Right lobe of liver (tissue), 6 donors: ENCODE measurements at regions not wholly inside any gene's neighbourhood (a gene's known extent, or its start where the extent isn't known, plus 50 kb on each side); places are given as distances from the start of the nearest gene placed in this dataset.

Experiments
- ATAC-seq, 4 donors: fragments of 200-7000 bp; cut with Tn5 transposase; one replicate each; pipeline ENCODE4 v1.9.1; 2020; ENCODE audit warnings: mild to moderate bottlenecking in 4 of 4, moderate library complexity in 4 of 4
- DNase-seq, 3 donors: peaks; one replicate each; pipeline ENCODE4 v3.0.0-alpha.2; 2020
- H3K27ac ChIP-seq, 3 donors: fragments of 200-600 bp; one replicate each; pipeline ENCODE4 v1.8.0; 2022
- H3K27me3 ChIP-seq, 2 donors: fragments of 200-600 bp; one replicate each; pipeline ENCODE4 v1.8.0; 2022
- H3K36me3 ChIP-seq, 4 donors: fragments of 200-600 bp; sonication (generic) in 1 of 4; one replicate each; pipeline versions ENCODE4 v1.5.1 to v1.8.0; 2017 to 2022; ENCODE audit warnings: control low read depth in 1 of 4
- H3K4me1 ChIP-seq, 4 donors: fragments of 200-600 bp; sonication (generic) in 1 of 4; one replicate each; pipeline versions ENCODE4 v1.5.1 to v1.8.0; 2017 to 2022; ENCODE audit warnings: control low read depth in 1 of 4
- H3K4me3 ChIP-seq, 3 donors: fragments of 200-600 bp; one replicate each; pipeline ENCODE4 v1.8.0; 2022
- H3K9me3 ChIP-seq, 4 donors: fragments of 200-600 bp; sonication (generic) in 1 of 4; one replicate each; pipeline versions ENCODE4 v1.5.1 to v1.8.0; 2017 to 2022; ENCODE audit warnings: control low read depth in 1 of 4
- POLR2A ChIP-seq: fragments of 450-650 bp; IDR thresholded peaks from one replicate; pipeline ENCODE4 v1.6.1; 2017; ENCODE audit warnings: antibody characterized with exemption, mild to moderate bottlenecking
- WGBS: methylation state at CpG from one replicate; pipeline ENCODE4 v1.1.6; 2018; ENCODE audit warnings: low coverage, low lambda C conversion rate; ENCODE audit not compliant: insufficient coverage; ENCODE audit errors: missing lambda C conversion rate; 5-methylcytosine and 5-hydroxymethylcytosine counted together
- intact Hi-C, 2 donors: fragments of 100-400 bp; cut with DNase I; formaldehyde crosslinking; loops; one replicate each; pipeline versions ENCODE4 v1.11.2 to v1.14.1; 2022
- TF ChIP-seq, protein P1 (sequence below), 4 donors: fragments of 200-600 bp in 3 of 4; fragments of 450-650 bp in 1 of 4; IDR thresholded peaks; one replicate each; pipeline versions ENCODE4 v1.5.1 to v1.8.0; 2016 to 2022; ENCODE audit warnings: antibody characterized with exemption in 4 of 4, mild to moderate bottlenecking in 2 of 4
- donor health status: DM: no; HTN: yes; CAD: no.
- donor health status: DM: no; HTN: no; CAD: no.
- donor health status: DM: no; HTN: no; CAD: no.
- donor health status: DM: no; HTN: yes; CAD: no.
- donor health status: DM: no; HTN: yes; CAD: no.

DNA sequence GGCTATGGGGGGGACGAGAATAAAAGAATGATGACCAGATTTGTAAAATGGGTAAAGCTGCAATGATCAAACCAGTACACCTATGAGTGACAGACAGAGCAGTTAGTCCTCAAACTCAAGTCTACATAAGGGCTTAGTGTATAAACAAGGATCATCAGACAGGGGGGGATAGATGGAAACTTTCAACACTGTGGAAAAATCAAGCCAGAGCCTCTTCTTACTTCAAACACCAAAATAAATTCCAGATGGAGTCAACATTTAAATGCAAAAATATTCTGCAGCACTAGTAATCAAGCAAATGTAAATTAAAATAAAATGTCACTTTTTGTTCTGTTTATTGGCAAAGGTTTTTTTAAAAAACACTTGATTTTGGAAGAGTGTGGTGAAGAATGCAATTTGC lies 205.9 kb upstream of the RGMA start:
- intact Hi-C loops, result no loop called here
- WGBS, result 21% methylated on average over 1 of the region's 1 CpG
- no peaks in the 10 kb centered on the region for H3K36me3 ChIP-seq
- no peaks in the 10 kb centered on the region for H3K9me3 ChIP-seq
- H3K4me3 ChIP-seq, result no peak overlapping the region
- H3K4me1 ChIP-seq, result no peaks in the 10 kb centered on the region
- no peak for TF ChIP-seq POLR2A
- TF ChIP-seq, protein P1, sequence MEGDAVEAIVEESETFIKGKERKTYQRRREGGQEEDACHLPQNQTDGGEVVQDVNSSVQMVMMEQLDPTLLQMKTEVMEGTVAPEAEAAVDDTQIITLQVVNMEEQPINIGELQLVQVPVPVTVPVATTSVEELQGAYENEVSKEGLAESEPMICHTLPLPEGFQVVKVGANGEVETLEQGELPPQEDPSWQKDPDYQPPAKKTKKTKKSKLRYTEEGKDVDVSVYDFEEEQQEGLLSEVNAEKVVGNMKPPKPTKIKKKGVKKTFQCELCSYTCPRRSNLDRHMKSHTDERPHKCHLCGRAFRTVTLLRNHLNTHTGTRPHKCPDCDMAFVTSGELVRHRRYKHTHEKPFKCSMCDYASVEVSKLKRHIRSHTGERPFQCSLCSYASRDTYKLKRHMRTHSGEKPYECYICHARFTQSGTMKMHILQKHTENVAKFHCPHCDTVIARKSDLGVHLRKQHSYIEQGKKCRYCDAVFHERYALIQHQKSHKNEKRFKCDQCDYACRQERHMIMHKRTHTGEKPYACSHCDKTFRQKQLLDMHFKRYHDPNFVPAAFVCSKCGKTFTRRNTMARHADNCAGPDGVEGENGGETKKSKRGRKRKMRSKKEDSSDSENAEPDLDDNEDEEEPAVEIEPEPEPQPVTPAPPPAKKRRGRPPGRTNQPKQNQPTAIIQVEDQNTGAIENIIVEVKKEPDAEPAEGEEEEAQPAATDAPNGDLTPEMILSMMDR (IDR thresholded peaks at IDR 0.05), result no peak
- no peaks in the 10 kb centered on the region for H3K27me3 ChIP-seq
- ATAC-seq, result no peak
- no peak overlapping the region for H3K27ac ChIP-seq
- DNase-seq, result no peak

DNA sequence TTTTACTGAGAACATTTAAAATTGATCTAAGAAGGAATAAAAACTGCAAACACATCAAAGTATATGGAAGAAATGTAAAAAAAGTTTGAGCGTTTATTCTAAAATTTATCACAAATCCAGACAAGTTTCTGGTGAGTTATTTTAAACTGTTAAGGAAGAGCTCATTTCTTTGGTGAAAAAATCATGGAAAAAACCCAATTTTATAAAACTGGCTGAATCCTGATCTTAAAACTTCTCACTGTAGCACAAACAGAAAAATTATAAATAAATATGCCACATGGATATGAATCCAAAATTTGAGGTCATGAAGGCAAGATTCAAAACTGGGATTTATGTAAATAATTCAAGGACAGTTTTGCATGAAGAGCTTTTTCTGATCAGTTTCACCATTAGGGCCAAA lies 205.1 kb upstream of the RGMA start:
- H3K9me3 ChIP-seq, result no peaks in the 10 kb centered on the region
- ATAC-seq (no peak), DNase-seq (no peak)
- H3K36me3 ChIP-seq, result no peaks in the 10 kb centered on the region
- H3K4me1 ChIP-seq, result no peaks in the 10 kb centered on the region
- WGBS, result 59% methylated on average over 1 of the region's 1 CpG
- H3K27me3 ChIP-seq, result no peaks in the 10 kb centered on the region
- no peak for TF ChIP-seq POLR2A
- TF ChIP-seq, protein P1 (IDR thresholded peaks at IDR 0.05), result no peak
- intact Hi-C loops, result no loop called here
- no peak overlapping the region for H3K4me3 ChIP-seq
- H3K27ac ChIP-seq, result no peak overlapping the region

DNA sequence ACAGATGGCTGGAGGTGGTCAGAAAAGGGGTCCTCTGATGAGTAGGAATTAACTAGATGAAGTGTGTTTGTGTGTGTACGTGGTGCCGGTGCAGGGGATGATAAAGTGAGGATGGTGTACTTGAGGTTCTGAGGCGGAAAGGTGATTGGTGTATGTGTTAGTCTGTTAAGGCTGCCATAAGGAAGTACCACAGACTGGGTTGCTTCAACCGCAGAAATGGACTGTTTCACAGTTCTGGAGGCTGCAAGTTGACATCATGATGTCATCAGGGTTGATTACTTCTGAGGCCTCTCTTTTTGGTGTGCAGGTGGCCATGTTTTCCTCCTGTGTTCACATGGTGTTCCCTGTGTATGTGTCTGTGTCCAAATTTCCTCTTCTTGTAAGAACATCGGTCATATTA lies 202.4 kb upstream of the RGMA start:
- no peak overlapping the region for H3K27ac ChIP-seq
- DNase-seq, result no peak
- intact Hi-C loops, result no loop called here
- H3K27me3 ChIP-seq, result no peaks in the 10 kb centered on the region
- no peak overlapping the region for H3K4me3 ChIP-seq
- no peaks in the 10 kb centered on the region for H3K36me3 ChIP-seq
- WGBS, result 78% methylated on average over 4 of the region's 5 CpGs
- ATAC-seq, result no peak
- TF ChIP-seq, protein P1 (IDR thresholded peaks at IDR 0.05), result no peak
- TF ChIP-seq POLR2A, result no peak
- no peaks in the 10 kb centered on the region for H3K4me1 ChIP-seq
- no peaks in the 10 kb centered on the region for H3K9me3 ChIP-seq

DNA sequence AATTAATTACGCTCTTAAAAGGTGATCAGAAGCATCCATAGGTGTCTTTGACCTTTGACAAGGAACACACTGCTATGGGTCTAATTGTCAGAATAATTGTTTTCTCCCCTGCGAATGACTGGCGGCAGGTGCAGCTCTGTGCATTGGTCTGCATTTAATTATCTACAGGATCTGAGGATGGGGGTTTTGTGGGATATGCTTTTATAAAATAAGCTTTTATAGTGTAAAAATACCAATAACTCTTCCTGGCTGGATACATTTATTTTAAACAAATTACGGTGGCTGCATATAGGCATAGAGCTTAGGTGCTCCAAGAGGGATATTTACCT lies 201.6 kb upstream of the RGMA start:
- no peak for ATAC-seq
- intact Hi-C loops, result no loop called here

More for the DNA sequence above, 201.6 kb upstream of the RGMA start:
- Histone ChIP-seq H3K27me3 (no peaks in the 10 kb centered on the region), H3K9me3 (no peaks in the 10 kb centered on the region), H3K4me1 (no peaks in the 10 kb centered on the region), H3K4me3 (no peak overlapping the region), H3K27ac (no peak overlapping the region), H3K36me3 (no peaks in the 10 kb centered on the region)
- DNase-seq, result no peak
- TF ChIP-seq POLR2A, result no peak
- TF ChIP-seq, protein P1 (IDR thresholded peaks at IDR 0.05), result no peak
- WGBS, result 66% methylated on average over 3 of the region's 4 CpGs
